HG03575 (cell line): ENCODE measurements at regions not wholly inside any gene's neighbourhood (a gene's known extent, or its start where the extent isn't known, plus 50 kb on each side); places are given as distances from the start of the nearest gene placed in this dataset.

ENCODE experiments used
- ATAC-seq: cut with Tn5 transposase; IDR thresholded peaks from one replicate; pipeline ENCODE4 v1.9.1; 2021; ENCODE audit not compliant: unreplicated experiment, insufficient number of reproducible peaks, low FRiP score; ENCODE audit errors: extremely low read depth

DNA sequence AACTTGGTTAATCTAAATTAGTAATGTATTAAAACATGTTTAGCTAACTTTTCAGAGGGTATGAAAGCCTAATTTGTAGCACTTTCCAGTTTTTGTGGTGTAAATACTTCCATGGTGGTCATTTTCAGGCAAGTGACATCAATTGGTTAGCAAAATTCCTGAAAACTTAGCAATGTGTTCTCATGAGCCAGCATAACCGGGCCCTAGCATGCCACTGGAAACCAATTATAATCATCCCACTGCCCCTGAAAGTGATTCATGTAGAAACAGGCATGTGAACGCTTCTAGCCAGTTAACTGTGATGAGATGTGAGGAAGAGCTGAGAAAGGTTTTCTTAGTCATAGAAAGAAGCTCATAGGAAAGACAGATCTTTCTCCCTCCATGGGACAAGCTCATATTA, 417.2 kb downstream of the TLR4 start:
- ATAC-seq = no peak

DNA sequence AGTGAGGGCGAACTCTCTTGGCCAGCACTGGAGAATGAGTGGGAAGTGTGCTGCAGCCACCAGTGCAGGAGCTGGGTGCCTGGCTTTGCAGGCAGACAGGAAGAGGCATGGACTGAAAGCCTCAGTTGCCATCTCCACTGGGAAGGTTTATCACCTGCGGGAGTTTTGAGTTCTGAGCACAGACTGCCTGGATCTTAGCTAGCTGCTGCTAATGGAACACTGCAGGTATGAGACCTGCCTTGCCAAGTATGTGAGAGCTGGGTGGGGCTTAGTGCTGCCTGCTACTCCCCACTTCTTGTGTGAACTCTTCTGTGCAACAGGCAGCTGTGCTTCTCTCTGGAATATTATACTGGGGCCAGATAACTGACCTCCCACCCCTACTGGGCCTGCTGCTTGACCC, 424.1 kb downstream of the TLR4 start:
- ATAC-seq = no peak

DNA sequence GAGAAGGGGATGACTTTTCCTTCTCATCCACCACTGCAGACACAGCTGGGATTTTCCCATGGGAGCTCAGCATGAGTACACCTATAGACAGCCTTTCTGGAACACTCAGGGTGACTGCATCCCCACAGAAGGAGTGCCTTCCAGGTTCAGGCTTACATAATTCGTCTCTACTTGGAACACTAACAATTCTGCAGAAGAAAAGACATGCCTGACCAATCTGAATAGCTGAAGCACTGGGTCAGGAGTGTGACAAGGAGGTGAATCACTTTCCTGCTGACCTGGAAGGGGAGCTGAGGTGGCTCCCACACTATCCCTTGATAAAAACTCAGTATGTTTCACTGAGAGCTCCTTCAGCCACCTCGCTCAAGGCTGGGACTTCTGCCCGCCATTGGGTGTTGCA, 425.3 kb downstream of the TLR4 start:
- no peak for ATAC-seq

DNA sequence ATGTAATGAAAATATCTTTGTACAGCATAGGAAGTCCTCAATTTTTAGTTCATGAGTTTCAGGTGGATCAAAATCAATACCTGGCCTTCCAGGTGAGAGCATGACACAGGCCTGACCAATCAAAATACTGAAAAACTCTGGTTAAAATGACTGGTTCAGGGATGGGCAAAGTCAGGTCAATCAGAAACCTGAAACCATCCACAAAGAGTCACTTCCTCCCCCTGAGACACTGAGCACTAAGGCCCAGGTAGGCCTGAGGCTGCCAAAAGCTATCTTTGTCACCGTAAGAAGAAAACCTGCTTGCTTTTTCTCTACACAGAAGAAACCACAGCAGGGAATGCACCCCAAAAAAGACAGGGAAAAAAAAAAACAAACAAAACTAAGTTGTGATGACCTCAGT, 444.8 kb downstream of the TLR4 start:
- ATAC-seq = no peak

DNA sequence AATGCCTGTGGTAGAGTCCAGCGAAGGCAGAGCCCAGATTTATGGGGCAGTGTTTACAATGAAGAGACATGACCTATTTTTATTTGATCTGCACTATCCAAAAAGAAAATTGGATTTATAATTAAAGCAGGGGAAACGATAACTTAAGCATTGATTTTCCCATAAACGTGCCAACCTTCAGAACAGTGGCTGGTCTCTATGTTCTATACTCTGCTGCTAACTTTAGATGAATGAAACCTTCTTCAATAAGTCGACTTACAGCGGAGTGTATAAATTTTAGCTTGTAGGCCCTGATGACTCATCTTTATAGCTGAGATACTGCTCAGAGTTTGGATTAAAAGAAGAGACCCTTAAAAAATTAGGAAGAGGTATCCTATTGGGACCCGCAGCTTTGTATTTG, 452.6 kb downstream of the TLR4 start:
- ATAC-seq = no peak

DNA sequence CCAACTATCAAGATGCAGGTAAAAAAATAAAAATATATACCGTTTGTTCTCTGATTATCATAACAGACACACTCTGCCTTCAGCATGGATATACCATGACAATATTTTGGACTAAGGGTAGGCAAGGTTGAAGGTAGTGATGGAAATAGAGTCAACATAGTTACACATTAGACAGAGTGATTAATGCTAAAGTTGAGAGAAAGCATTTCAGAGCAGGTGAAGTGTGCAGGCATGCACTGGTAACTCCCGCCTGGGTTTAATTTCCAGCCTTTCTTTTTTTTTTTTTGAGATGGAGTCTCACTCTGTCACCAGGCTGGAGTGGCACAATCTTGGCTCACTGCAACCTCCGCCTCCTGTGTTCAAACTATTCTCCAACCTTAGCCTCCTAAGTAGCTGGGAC, 458.5 kb downstream of the TLR4 start:
- no peak for ATAC-seq

DNA sequence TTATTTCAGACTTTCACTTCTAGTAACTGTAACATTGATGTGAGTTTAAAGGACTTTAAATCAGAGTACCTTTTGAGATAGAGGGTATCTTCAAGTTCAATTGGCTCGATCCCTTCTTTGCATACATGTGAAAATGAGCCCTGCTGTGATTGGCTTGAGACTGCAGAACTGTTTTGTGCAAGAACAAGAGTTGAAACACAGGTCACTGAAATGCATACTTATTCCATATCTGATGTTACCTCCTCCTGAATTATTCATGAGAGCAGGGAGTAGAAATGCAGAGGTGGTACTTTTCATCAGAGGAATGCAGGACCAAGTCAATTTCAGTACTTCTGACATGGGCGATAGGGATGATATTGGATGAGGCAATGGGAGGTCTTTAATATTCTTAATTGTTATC, 459.5 kb downstream of the TLR4 start:
- no peak for ATAC-seq

DNA sequence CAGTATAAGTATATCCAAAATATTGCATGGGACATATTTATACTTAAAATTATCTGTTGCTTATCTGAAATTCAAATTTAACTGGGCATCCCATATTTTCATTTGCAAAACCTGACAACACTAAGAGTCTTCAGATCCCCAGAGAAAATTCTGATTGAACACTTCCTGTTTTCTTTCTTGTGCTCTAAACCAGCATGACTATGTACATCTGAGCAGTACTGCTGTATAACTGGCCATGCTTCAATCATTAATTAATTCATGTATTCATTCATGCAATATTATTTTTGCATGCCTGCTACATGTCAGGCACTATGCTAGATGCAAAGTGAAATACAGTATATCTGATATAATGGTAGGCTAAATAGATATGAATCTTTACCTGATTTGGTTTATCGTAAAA, 461.2 kb downstream of the TLR4 start:
- no peak for ATAC-seq

DNA sequence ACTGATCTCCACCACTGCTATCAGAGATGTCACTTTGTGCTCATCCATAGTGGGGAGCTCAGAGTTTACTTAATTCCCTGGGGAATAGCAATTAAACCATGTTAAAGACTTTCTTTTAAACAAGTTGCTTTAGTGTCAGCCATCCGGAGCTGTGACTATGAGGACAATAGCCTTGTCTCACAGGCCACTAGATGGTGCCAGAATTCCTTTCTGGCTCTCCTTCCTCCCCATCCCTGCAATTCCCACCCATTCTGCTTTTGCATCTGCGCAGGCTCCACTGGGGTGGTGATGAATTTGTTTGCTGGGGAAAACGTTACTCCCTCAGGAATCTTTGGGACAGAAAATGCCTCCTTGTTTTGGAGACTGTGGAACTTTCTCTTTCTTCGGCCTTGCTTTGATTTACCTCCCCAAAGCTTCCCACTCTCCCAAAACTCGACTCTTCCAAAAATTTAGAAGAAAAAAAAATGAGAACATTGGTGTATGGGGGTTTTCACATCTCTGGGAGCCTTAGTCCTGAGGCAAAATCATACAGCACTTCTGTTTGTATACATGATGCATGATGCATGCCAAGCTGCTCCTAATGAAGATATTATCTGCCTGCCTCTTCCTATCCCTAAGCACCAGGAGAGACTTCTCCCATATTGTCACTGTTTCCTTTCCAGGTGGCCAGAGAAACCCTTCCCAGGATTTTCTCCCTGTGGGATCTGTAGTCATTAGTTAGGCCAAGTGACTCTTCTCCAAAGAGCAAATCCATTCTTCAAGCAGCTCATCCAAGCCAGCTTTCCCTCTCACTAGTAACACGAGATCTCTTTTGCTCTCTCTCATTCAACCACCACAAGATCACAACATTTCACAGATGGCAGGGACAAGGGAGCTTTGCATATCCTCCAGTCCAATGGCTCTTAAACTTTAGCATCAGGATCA, 466.1 kb downstream of the TLR4 start:
- no peak for ATAC-seq

DNA sequence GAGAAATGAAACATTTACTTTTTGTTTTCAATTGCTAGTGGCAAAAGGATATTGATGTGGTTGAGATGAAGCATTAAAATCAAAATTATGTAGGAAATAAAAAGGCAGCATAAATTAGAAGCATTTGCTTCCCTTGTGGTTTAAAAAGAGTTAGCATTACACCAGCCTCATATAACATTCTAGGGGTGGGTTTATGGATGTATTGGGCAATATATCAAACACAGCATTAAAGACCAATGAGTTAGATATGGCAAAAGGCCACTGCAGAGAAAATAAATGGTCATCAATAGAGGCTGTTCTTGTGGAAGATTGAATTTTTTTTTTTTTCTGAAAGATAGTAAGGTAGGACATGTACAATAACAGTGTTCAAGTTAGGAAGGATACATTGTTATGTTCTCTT, 473.0 kb downstream of the TLR4 start:
- no peak for ATAC-seq

DNA sequence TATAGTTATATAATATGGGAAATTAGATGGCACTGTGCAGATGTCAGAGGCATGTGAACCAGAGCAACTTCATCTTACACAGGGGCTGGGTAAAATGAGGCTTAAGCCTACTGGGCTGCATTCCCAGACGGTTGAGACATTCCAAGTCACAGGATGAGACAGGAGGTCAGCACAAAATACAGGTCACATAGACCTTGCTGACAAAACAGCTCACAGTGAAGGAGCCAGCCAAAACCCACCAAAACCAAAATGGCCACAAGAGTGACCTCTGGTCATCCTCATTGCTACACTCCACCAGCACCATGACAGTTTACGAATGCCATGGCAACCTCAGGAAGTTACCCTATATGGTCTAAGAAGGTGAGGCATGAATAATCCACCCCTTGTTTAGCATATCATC, 479.4 kb downstream of the TLR4 start:
- ATAC-seq = no peak

DNA sequence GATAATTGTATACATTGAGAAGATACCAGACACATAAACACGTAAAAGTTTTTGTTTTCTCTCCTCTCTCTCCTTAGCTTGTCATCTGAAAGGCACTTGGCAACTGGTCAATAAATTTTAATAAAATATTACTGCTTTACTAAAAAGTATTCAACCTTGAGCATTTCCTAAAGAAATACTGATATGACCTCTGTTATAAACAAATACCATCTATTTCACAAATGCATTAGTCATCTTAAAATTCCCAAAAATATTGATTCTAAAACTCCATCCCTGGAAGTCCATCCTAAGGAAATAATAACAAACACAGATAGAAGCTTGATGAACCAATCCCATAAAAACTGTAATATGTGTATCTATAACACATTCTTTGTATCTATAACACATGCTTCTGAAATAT, 483.2 kb downstream of the TLR4 start:
- no peak for ATAC-seq

DNA sequence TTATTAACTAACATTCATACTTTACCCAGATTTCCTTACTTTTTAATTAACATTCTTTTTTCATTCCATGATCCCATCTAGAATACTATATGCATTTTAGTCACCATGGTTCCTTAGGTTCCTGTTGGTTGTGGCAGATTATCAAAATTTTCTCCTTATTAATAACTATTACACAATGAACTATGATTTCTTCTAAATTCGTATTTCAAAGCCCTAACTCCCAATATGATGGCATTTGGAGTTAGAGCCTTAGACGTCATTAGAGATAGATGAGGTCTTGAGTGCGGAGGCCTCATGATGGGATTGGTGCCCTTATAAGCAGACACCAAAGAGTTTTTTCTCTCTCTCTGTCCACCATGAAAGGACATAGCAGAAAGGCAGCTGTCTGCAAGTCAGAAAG, 485.4 kb downstream of the TLR4 start:
- no peak for ATAC-seq

DNA sequence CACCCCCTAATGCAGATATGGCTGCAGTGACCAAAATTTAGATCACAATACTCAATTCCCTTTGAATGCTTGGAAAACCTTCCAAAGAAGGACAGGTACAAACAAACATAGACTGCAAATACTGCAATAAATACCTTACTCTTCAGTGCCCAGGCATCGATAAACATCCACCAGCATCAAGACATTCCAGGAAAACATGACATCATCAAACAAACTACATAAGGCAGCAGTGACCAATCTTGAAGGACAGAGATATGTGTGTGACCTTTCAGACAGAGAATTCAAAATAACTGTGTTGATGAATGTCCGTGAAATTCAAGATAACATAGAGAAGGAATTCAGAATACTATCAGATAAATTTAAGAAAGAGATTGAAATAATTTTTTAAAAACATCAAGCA, 488.6 kb downstream of the TLR4 start:
- no peak for ATAC-seq

DNA sequence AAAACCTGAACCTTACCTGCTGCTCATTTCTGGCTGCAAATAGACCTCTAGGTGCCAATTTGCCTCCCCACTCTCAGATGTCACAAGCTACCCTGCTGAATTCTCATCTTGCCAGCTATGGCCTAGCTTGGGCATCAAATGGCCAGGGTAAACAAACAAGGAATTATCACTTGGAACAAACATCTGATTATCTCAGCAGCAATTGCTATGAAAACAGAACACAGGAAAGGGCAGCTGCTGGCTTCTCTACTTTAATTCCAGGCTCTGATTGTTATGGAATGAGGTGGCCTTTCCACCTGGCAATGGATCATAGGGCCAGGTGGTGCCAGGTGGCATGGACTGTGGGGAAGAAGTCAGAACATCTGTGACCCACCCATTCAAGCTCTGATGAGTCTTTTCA, 505.1 kb downstream of the TLR4 start:
- ATAC-seq = no peak

DNA sequence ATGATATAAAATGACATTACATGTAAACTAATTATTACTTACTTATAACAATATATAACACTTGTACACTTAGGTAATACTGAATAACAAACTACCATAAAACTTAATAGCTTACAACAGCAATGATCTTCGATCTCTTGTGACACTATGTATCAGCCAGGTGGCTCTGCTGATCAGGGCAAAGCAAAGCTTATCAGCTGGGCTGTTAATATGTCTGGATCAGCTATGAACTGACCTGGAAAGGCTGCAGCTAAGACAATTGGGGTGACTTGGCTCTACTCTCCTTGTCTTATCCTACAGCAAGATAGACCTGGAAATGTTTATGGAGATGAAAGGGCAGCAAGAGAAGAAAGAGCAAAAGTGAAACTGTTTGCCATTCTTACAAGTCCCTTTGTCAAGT, 511.3 kb downstream of the TLR4 start:
- ATAC-seq = no peak

DNA sequence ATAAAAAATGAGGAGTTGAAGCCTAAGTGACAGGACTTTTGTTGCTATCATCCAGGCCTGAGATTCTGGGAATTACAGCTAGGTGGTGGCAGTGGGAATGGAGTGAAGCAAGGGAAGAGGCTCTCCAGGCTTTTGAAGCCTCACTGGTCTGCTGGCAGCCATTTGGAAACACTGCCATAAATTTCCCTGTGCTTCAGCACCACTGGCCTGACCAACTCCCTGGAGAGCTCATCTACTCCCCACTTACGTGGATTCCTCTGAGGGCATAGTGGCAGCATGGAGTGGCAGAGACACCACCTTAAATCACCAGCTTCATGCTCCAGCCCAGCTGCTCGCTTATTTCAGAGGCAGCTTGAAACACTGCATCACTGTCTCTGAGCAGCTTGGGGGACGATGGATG, 518.2 kb downstream of the TLR4 start:
- ATAC-seq = no peak

DNA sequence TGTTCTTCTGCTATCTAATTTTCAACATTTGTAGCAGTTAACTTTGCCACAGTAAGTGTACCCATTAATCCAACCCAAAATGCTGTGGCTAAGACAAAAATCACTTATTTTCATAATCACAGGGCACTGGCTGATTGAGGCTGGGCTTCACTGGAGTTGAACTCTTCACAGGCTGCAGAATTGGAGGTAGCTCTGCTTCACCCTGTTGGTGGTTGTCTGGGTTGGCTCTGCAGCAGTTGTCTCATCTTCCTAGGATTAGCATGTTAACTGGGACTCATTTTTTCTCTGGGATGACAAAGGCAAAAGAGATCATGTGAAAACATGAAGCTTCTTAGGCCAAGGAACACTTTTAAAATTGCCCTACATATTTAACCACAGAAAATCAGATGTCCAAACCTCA, 518.9 kb downstream of the TLR4 start:
- ATAC-seq = no peak

DNA sequence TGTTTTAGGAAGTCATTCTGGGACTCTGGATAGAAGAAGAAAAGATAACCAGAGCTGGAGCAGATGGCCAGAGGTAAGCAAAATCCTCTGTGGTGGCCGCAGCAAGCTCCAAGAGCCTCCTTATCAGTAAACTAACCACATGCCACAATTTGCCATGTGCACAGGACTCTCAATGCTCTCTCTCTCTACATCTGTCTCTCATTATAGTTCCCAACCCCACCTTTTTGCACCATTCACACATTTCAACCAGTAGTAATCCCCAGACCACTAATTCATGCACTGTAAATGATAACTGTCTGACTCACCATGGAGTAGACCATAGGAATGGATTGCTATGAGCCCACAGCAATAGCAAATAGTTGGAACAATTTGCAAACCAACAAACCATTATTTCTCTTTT, 526.1 kb downstream of the TLR4 start:
- ATAC-seq = no peak

DNA sequence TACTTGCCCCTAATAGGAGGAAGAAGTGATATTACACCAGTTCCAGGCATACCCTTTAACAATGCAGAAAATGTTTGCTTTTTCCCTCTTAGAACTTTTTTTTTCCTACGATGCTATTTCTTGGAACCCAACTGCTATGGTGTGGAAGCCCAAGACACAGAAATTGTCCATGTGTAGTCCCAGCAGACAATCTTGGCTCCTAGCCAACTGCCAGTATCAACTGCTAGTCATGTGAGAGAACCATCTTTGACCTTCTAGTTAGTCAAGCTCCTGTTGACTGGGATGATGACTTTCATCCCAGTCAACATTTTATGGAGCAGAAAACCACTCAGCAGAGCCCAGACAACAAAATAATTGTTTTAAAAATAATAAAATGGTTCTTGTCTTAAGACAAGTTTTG, 532.4 kb downstream of the TLR4 start:
- no peak for ATAC-seq

DNA sequence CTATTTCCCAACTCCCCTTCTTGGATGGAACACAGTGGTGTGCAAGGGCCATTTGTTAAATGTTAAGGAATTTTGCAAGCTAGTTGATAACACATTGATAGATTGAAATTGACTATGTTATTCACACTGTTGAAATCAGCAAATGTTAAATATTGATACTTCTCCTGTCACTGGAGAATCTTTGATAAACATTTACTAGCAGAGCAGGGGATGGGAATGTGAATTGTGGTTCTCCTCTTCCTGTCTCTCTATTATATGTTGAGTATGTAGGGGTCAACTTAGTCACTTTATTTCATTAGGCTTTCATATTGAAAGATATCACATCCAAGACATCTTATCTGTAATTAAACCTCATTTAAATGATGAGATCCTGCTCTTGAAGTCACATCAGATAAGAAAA, 533.9 kb downstream of the TLR4 start:
- no peak for ATAC-seq
